Smooth muscle cell (in vitro differentiated cells): ENCODE measurements at regions not wholly inside any gene's neighbourhood (a gene's known extent, or its start where the extent isn't known, plus 50 kb on each side); places are given as distances from the start of the nearest gene placed in this dataset.

Experiments used
- DNase-seq: peaks from one replicate; lab custom pipeline; 2025; ENCODE audit not compliant: unreplicated experiment; lab: John Stamatoyannopoulos, UW
- H2AFZ ChIP-seq: fragments of 200-600 bp; sonication (generic); 2 replicates; pipeline ENCODE4 v1.6.0; 2016; ENCODE audit warnings: antibody characterized with exemption, low read depth, mild to moderate bottlenecking
- H3F3A ChIP-seq: fragments of 200-600 bp; sonication (generic); 2 replicates; pipeline ENCODE4 v1.6.0; 2017; ENCODE audit warnings: antibody characterized with exemption, low read depth
- H3K27ac ChIP-seq: fragments of 200-600 bp; sonication (generic); 2 replicates; pipeline ENCODE4 v1.5.1; 2016; ENCODE audit warnings: low read depth, mild to moderate bottlenecking
- H3K27me3 ChIP-seq: fragments of 200-600 bp; sonication (generic); 2 replicates; pipeline ENCODE4 v1.6.1; 2016; ENCODE audit warnings: low read depth, mild to moderate bottlenecking
- H3K36me3 ChIP-seq: fragments of 200-600 bp; sonication (generic); 2 replicates; pipeline ENCODE4 v1.5.1; 2016; ENCODE audit warnings: low read depth
- H3K4me1 ChIP-seq: fragments of 200-600 bp; sonication (generic); 2 replicates; pipeline ENCODE4 v1.5.1; 2016; ENCODE audit warnings: low read depth
- H3K4me2 ChIP-seq: fragments of 200-600 bp; sonication (generic); 2 replicates; pipeline ENCODE4 v1.6.0; 2016; ENCODE audit warnings: mild to moderate bottlenecking
- H3K4me3 ChIP-seq: fragments of 200-600 bp; sonication (generic); 2 replicates; pipeline ENCODE4 v1.5.1; 2016; ENCODE audit warnings: mild to moderate bottlenecking
- H3K79me2 ChIP-seq: fragments of 200-600 bp; sonication (generic); 2 replicates; pipeline ENCODE4 v1.6.0; 2016; ENCODE audit warnings: low read depth, mild to moderate bottlenecking
- H3K9ac ChIP-seq: fragments of 200-600 bp; sonication (generic); 2 replicates; pipeline ENCODE4 v1.6.0; 2016; ENCODE audit warnings: low read depth
- H3K9me3 ChIP-seq: fragments of 200-600 bp; sonication (generic); replicated peaks from 2 replicates; pipeline ENCODE4 v1.5.1; 2016; ENCODE audit warnings: low read depth
- H4K20me1 ChIP-seq: fragments of 200-600 bp; sonication (generic); 2 replicates; pipeline ENCODE4 v1.6.0; 2016; ENCODE audit warnings: low read depth
- CTCF ChIP-seq: fragments of 200-600 bp; sonication (generic); IDR thresholded peaks from 2 replicates; pipeline ENCODE4 v1.5.1; 2017; ENCODE audit warnings: borderline replicate concordance, mild to moderate bottlenecking, antibody characterized with exemption; ENCODE audit not compliant: insufficient read depth, poor library complexity, severe bottlenecking
- WGBS: methylation state at CpG from one replicate; pipeline ENCODE4 v1.1.7; 2016; ENCODE audit warnings: low lambda C conversion rate; 5-methylcytosine and 5-hydroxymethylcytosine counted together

- DNase-seq = no peak
- H3K79me2 ChIP-seq = no peaks in the 10 kb centered on the region
- H3K9ac ChIP-seq = no peak overlapping the region
- H3K27ac ChIP-seq = no peak overlapping the region
- no peak overlapping the region for H3K4me2 ChIP-seq
- H3K9me3 ChIP-seq = no peaks in the 10 kb centered on the region
- H3K27me3 ChIP-seq = no peaks in the 10 kb centered on the region
- peaks cover 12% of the 10 kb centered on the region for H3K4me1 ChIP-seq
- H3K4me3 ChIP-seq = no peak overlapping the region
- no peak for TF ChIP-seq CTCF
- H2AFZ ChIP-seq = no peak overlapping the region
- no peaks in the 10 kb centered on the region for H3K36me3 ChIP-seq
- no peaks in the 10 kb centered on the region for H4K20me1 ChIP-seq
- no peaks in the 10 kb centered on the region for H3F3A ChIP-seq
Measured at GRCh38 chr9:71383308-71383940, 262.0 kb upstream of the TRPM3 start.

GRCh38 chr9:71368157-71368556 lies 246.7 kb upstream of the TRPM3 start:
- no peak overlapping the region for H3K27ac ChIP-seq
- H4K20me1 ChIP-seq = no peaks in the 10 kb centered on the region
- no peaks in the 10 kb centered on the region for H3K36me3 ChIP-seq
- H3K27me3 ChIP-seq = no peaks in the 10 kb centered on the region
- H3K4me3 ChIP-seq = no peak overlapping the region
- H3K4me2 ChIP-seq = no peak overlapping the region
- H3F3A ChIP-seq = peaks cover 8% of the 10 kb centered on the region
- H3K9ac ChIP-seq = no peak overlapping the region
- no peak for TF ChIP-seq CTCF
- no peaks in the 10 kb centered on the region for H3K9me3 ChIP-seq
- no peak overlapping the region for H2AFZ ChIP-seq
- H3K4me1 ChIP-seq = peaks cover 19% of the 10 kb centered on the region
- H3K79me2 ChIP-seq = no peaks in the 10 kb centered on the region
- WGBS = 32% methylated on average over 1 of the region's 1 CpG
- DNase-seq = no peak

- Histone ChIP-seq H3K9me3 (no peaks in the 10 kb centered on the region), H3K9ac (no peak overlapping the region), H3K36me3 (no peaks in the 10 kb centered on the region), H3F3A (peaks cover 8% of the 10 kb centered on the region), H3K27me3 (no peaks in the 10 kb centered on the region), H4K20me1 (no peaks in the 10 kb centered on the region), H3K4me2 (peak overlapping the region; percentile 33), H3K4me1 (peaks cover 23% of the 10 kb centered on the region), H2AFZ (no peak overlapping the region), H3K4me3 (no peak overlapping the region), H3K79me2 (no peaks in the 10 kb centered on the region), H3K27ac (peak overlapping the region; percentile 33)
- 77% methylated on average over 2 of the region's 2 CpGs for WGBS
- no peak for DNase-seq
- TF ChIP-seq CTCF = no peak
Measured at GRCh38 chr9:71364186-71364955, 242.9 kb upstream of the TRPM3 start.
